Keratinocyte (primary cell): ENCODE measurements at regions not wholly inside any gene's neighbourhood (a gene's known extent, or its start where the extent isn't known, plus 50 kb on each side); places are given as distances from the start of the nearest gene placed in this dataset.

ENCODE experiments used
- DNase-seq: peaks from one replicate; pipeline ENCODE4 v3.0.0-alpha.2; 2011; ENCODE audit warnings: low read depth, missing footprints, low spot score
- FAIRE-seq: peaks from 2 replicates; lab custom pipeline; 2011; peaks lifted over from hg19 to GRCh38; lab: Jason Lieb, UNC
- H2AFZ ChIP-seq: 2 replicates; pipeline ENCODE4 v1.6.0; 2012; ENCODE audit warnings: low read length, control low read depth, inconsistent platforms; ENCODE audit not compliant: control insufficient read depth
- H3K27ac ChIP-seq: 2 replicates; pipeline ENCODE4 v1.5.1; 2011; ENCODE audit warnings: low read length; ENCODE audit not compliant: control insufficient read depth, insufficient read depth
- H3K27me3 ChIP-seq: 3 replicates; pipeline ENCODE4 v1.6.0; 2011; ENCODE audit warnings: low read length; ENCODE audit not compliant: control insufficient read depth, insufficient read depth; ENCODE audit errors: extremely low read depth
- H3K36me3 ChIP-seq, 2 experiments: 2 replicates in 1 of 2; 3 replicates in 1 of 2; pipeline ENCODE4 v1.5.1; 2011; ENCODE audit warnings: low read length in 2 of 2, mild to moderate bottlenecking in 1 of 2; ENCODE audit not compliant: control insufficient read depth in 2 of 2, insufficient read depth in 2 of 2; ENCODE audit errors: extremely low read depth in 1 of 2
- H3K4me1 ChIP-seq: 3 replicates; pipeline ENCODE4 v1.5.1; 2011; ENCODE audit warnings: low read length; ENCODE audit not compliant: control insufficient read depth, insufficient read depth; ENCODE audit errors: extremely low read depth
- H3K4me2 ChIP-seq: 3 replicates; pipeline ENCODE4 v1.6.0; 2011; ENCODE audit warnings: low read depth, low read length; ENCODE audit not compliant: control insufficient read depth, insufficient read depth; ENCODE audit errors: extremely low read depth
- H3K4me3 ChIP-seq, 3 experiments: fragments of 200-600 bp in 1 of 3; sonication (generic) in 1 of 3; 2 replicates in 2 of 3; 3 replicates in 1 of 3; pipeline ENCODE4 v1.5.1; 2011 to 2016; ENCODE audit warnings: low read length in 3 of 3, mild to moderate bottlenecking in 3 of 3, control low read depth in 2 of 3, inconsistent platforms in 1 of 3, low read depth in 1 of 3, mixed read lengths in 1 of 3, mixed run types in 1 of 3, moderate library complexity in 1 of 3; ENCODE audit not compliant: control insufficient read depth in 2 of 3, insufficient read depth in 2 of 3; ENCODE audit errors: extremely low read depth in 1 of 3
- H3K79me2 ChIP-seq: 2 replicates; pipeline ENCODE4 v1.6.0; 2012; ENCODE audit warnings: low read length; ENCODE audit not compliant: control insufficient read depth, insufficient read depth
- H3K9ac ChIP-seq: 3 replicates; pipeline ENCODE4 v1.6.0; 2011; ENCODE audit warnings: low read length; ENCODE audit not compliant: control insufficient read depth, insufficient read depth; ENCODE audit errors: extremely low read depth
- H3K9me1 ChIP-seq: 3 replicates; pipeline ENCODE4 v1.6.0; 2011; ENCODE audit warnings: low read length; ENCODE audit not compliant: control insufficient read depth, insufficient read depth; ENCODE audit errors: extremely low read depth
- H3K9me3 ChIP-seq: 2 replicates; pipeline ENCODE4 v1.5.1; 2012; ENCODE audit warnings: low read depth, low read length; ENCODE audit not compliant: control insufficient read depth
- H4K20me1 ChIP-seq: 3 replicates; pipeline ENCODE4 v1.6.0; 2011; ENCODE audit warnings: low read length; ENCODE audit not compliant: control insufficient read depth, insufficient read depth; ENCODE audit errors: extremely low read depth
- EZH2 ChIP-seq: IDR thresholded peaks from one replicate; pipeline ENCODE4 v1.6.1; 2012; ENCODE audit warnings: inconsistent platforms, mild to moderate bottlenecking, low read length, moderate library complexity
- dilution Hi-C: fragments of 300-500 bp; cut with MboI; formaldehyde crosslinking; loops from one replicate; pipeline ENCODE4 v1.7.0; 2020; ENCODE audit warnings: low sequenced_read_pairs; ENCODE audit not compliant: extremely low pct_ligation_motif_present
- TF ChIP-seq, protein P1 (sequence below), 3 experiments: IDR thresholded peaks in 1 of 3; conservative IDR thresholded peaks in 1 of 3; optimal IDR thresholded peaks in 1 of 3; 2 replicates in 2 of 3; 3 replicates in 1 of 3; pipeline versions ENCODE3 to v1.5.1; 2011; ENCODE audit warnings: low read length in 3 of 3, mild to moderate bottlenecking in 3 of 3, moderate library complexity in 2 of 3, control low read depth in 1 of 3, inconsistent platforms in 1 of 3; ENCODE audit not compliant: insufficient read depth in 2 of 3; ENCODE audit errors: extremely low read depth in 1 of 3

DNA sequence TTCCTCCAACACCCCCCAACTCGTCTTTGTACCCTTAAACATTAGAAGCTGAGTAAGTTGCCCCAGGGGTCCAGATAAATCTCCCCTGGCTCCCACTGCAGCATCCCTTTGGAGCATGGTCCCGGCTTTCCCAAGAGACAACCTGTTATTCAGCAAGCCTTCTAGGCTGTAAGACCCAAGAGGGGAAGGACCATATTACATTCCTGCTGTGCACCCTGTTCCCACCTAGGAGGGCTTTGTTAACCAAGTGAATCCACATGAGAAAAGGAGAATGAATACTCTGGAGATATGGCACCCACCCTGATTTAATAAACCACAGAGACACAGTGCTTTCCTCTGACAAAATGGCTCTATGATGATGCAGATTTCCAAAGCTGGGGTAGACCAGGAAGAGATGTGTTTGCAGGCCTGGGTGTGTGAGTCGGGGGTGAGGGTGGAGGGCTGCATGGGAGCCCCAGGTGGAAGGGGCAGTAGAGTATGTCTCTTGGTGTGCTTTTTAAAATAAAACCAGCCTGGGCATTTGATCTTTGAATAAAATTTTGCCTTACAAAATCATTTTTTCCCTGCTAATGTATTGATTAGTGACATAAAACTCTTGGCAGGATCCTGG, 325.2 kb downstream of the DRD1 start:
- Histone ChIP-seq H2AFZ (no peak overlapping the region), H3K4me3 (no peak overlapping the region), H3K27me3 (no peaks in the 10 kb centered on the region), H3K9me1 (no peaks in the 10 kb centered on the region), H3K9me3 (no peaks in the 10 kb centered on the region), H3K79me2 (no peaks in the 10 kb centered on the region), H3K4me1 (no peaks in the 10 kb centered on the region), H3K27ac (no peak overlapping the region), H3K4me2 (no peak overlapping the region), H4K20me1 (no peaks in the 10 kb centered on the region), H3K9ac (no peak overlapping the region), H3K36me3 (no peaks in the 10 kb centered on the region)
- FAIRE-seq (no peak), DNase-seq (no peak)
- dilution Hi-C loops, result no loop called here
- no peak for TF ChIP-seq EZH2
- TF ChIP-seq, protein P1, sequence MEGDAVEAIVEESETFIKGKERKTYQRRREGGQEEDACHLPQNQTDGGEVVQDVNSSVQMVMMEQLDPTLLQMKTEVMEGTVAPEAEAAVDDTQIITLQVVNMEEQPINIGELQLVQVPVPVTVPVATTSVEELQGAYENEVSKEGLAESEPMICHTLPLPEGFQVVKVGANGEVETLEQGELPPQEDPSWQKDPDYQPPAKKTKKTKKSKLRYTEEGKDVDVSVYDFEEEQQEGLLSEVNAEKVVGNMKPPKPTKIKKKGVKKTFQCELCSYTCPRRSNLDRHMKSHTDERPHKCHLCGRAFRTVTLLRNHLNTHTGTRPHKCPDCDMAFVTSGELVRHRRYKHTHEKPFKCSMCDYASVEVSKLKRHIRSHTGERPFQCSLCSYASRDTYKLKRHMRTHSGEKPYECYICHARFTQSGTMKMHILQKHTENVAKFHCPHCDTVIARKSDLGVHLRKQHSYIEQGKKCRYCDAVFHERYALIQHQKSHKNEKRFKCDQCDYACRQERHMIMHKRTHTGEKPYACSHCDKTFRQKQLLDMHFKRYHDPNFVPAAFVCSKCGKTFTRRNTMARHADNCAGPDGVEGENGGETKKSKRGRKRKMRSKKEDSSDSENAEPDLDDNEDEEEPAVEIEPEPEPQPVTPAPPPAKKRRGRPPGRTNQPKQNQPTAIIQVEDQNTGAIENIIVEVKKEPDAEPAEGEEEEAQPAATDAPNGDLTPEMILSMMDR (optimal IDR thresholded peaks at IDR 0.05 in 1 of 3, IDR thresholded peaks at IDR 0.05 in 1 of 3, conservative IDR thresholded peaks at IDR 0.05 in 1 of 3; ENCODE audit: extremely low read depth in 1 of 3, insufficient read depth in 2 of 3, low read length in 3 of 3), result no peak

DNA sequence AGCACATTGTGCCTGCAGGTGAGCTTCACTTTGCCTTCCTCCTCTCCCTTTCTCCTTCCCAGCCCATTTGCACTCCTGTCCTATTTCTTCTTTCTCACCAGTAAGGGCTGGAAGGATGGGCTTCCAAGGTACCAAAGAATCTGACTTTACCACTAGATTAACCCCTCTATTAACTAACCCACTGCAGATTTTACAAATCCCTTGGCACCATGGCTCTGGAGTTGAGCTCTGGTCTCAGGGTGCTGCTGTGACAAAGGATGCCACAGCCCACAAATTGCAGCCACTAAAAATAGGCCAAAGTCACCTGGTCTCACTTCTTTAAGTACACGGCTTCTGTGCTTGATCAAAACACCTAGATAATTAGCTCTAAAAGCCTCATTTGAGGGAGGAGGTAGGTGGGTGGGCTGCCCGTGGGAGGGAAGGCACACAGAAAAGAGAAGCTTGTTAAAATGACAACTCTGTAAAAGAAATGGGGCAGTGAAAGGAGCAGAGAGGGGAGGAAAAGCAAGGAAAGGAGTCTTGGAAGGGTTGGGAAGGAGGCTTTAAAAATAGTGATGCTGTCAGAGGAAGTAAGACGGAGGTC, 327.4 kb downstream of the DRD1 start:
- Histone ChIP-seq H3K9me3 (no peaks in the 10 kb centered on the region), H3K27me3 (no peaks in the 10 kb centered on the region), H3K9me1 (no peaks in the 10 kb centered on the region), H3K4me2 (no peak overlapping the region), H3K9ac (no peak overlapping the region), H3K79me2 (no peaks in the 10 kb centered on the region), H3K4me3 (no peak overlapping the region), H3K36me3 (no peaks in the 10 kb centered on the region), H3K27ac (no peak overlapping the region), H2AFZ (no peak overlapping the region), H3K4me1 (no peaks in the 10 kb centered on the region), H4K20me1 (no peaks in the 10 kb centered on the region)
- TF ChIP-seq EZH2, result no peak
- TF ChIP-seq, protein P1 (optimal IDR thresholded peaks at IDR 0.05 in 1 of 3, IDR thresholded peaks at IDR 0.05 in 1 of 3, conservative IDR thresholded peaks at IDR 0.05 in 1 of 3; ENCODE audit: extremely low read depth in 1 of 3, insufficient read depth in 2 of 3, low read length in 3 of 3), result no peak
- FAIRE-seq (no peak), DNase-seq (no peak)
- dilution Hi-C loops, result no loop called here
